ENCODE measurements at regions not wholly inside any gene's neighbourhood (a gene's known extent, or its start where the extent isn't known, plus 50 kb on each side); places are given as distances from the start of the nearest gene placed in this dataset.

DNA sequence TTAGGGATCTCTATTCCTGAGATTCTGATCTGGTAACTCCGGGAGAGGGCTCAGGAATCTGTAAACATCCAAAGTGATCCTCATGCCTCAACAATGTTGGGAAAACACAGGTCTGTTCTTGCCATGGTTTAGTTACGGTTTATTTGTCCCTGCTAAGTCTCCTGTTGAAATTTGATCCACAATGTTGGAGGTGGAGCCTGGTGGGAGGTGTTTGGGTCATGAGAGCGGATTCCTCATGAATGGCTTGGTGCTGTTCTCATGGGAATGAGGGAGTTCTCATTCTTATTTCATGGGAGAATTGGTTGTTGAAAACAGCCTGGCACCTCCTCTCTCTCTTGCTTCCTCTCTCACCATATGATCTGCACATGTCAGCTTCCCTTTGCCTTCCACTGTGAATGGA, 608.6 kb upstream of the GOT2 start (continued):
- TF ChIP-seq POU2F2 (IDR thresholded peaks at IDR 0.05; ENCODE audit: borderline replicate concordance, low read depth, low read length): no peak

DNA sequence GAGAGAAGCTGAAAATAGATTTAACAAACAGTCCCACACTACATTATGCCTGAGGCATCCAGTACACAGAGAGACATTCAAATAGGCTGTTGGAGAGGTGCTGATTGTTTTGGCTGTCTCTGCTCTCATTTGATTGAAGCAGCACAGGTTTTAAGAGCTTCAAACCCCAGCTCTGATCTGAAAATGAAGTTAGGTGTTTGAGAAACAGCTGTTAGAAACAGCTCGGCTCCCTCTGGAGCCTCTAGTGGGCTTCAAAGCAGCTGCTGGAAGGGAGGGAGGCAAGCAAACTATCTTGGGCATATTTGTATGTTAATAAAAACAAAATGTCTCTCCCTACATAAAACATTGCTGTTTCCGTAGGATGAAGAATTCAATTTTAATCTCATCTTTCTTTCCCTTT, 607.3 kb upstream of the GOT2 start:
- Histone ChIP-seq H3K9me3 (replicated peaks; ENCODE audit: control insufficient read depth, insufficient read depth, low read length) (no peaks in the 10 kb centered on the region), H3K4me3 (no peak overlapping the region), H3K9ac (ENCODE audit: control insufficient read depth, insufficient read depth, low read length) (no peak overlapping the region), H3K4me1 (ENCODE audit: control insufficient read depth, insufficient read depth, low read length) (no peaks in the 10 kb centered on the region), H3K27me3 (replicated peaks in 1 of 2; ENCODE audit: control insufficient read depth in 2 of 2, insufficient read depth in 2 of 2, low read length in 1 of 2) (no peaks in the 10 kb centered on the region), H3K79me2 (ENCODE audit: control insufficient read depth, insufficient read depth, low read length) (no peaks in the 10 kb centered on the region), H3K36me3 (ENCODE audit: control insufficient read depth in 2 of 2, insufficient read depth in 2 of 2, low read length in 1 of 2) (no peaks in the 10 kb centered on the region), H3K4me2 (ENCODE audit: control insufficient read depth, insufficient read depth) (no peak overlapping the region), H2AFZ (ENCODE audit: control insufficient read depth, low read depth, low read length) (no peak overlapping the region), H4K20me1 (ENCODE audit: control insufficient read depth, insufficient read depth) (no peaks in the 10 kb centered on the region), H3K27ac (ENCODE audit: control insufficient read depth, insufficient read depth) (no peak overlapping the region)
- in situ Hi-C loops (cut with MboI) (loop anchor here (10.0 kb wide), 1 partner anchor 57 kb away; no protein-coding TSS in a partner anchor), intact Hi-C loops (cut with micrococcal nuclease; ENCODE audit: unreplicated experiment) (no loop called here)
- no TSS peak for BruUV-seq (replicated peaks)
- no peak for FAIRE-seq
- no peak for ATAC-seq
- ChIA-PET SMC1A (ENCODE audit: uncharacterized antibody, unreplicated experiment) (no interaction called here), POLR2A (no interaction called here), CTCF (no interaction called here), RAD21 (ENCODE audit: unreplicated experiment) (no interaction called here)
- 22% methylated on average over 2 of the region's 2 CpGs for WGBS (ENCODE audit: insufficient coverage, insufficient replicate concordance, low lambda C conversion rate, missing lambda C conversion rate)
- TF ChIP-seq SMARCA5 (IDR thresholded peaks at IDR 0.05): no peak
- no peak for TF ChIP-seq ESRRA (IDR thresholded peaks at IDR 0.05; ENCODE audit: low read length)
- TF ChIP-seq ZNF207 (IDR thresholded peaks at IDR 0.05; ENCODE audit: borderline replicate concordance): no peak
- no peak for TF ChIP-seq MEF2A (IDR thresholded peaks at IDR 0.05; ENCODE audit: insufficient read depth, low read depth, low read length)
- TF ChIP-seq EGR1 (IDR thresholded peaks at IDR 0.05; ENCODE audit: borderline replicate concordance in 1 of 2, low read depth in 2 of 2, low read length in 2 of 2): no peak
- no peak for TF ChIP-seq STAT3 (IDR thresholded peaks at IDR 0.05; ENCODE audit: low read depth, low read length)
- TF ChIP-seq EZH2 (IDR thresholded peaks at IDR 0.05; ENCODE audit: borderline replicate concordance, control insufficient read depth, low read depth, low read length): no peak
- TF ChIP-seq IRF3 (IDR thresholded peaks at IDR 0.05): no peak
- DNase-seq (ENCODE audit: low read depth, low spot score): no peak
